Mesothelial cell of epicardium (in vitro differentiated cells): ENCODE measurements at regions not wholly inside any gene's neighbourhood (a gene's known extent, or its start where the extent isn't known, plus 50 kb on each side); places are given as distances from the start of the nearest gene placed in this dataset.

Source experiments
- DNase-seq, 2 experiments: peaks; one replicate each; pipeline ENCODE4 v3.0.0; 2021; ENCODE audit warnings: low spot score in 2 of 2; ENCODE audit not compliant: unreplicated experiment in 2 of 2
- H3K27ac Mint-ChIP-seq: 2 replicates; pipeline ENCODE4 v1.8.0; 2021; ENCODE audit warnings: mixed read lengths
- H3K27me3 Mint-ChIP-seq: 2 replicates; pipeline ENCODE4 v1.8.0; 2021; ENCODE audit warnings: low read depth, mixed read lengths
- H3K36me3 Mint-ChIP-seq: 2 replicates; pipeline ENCODE4 v1.8.0; 2021; ENCODE audit warnings: mixed read lengths
- H3K4me1 Mint-ChIP-seq: 2 replicates; pipeline ENCODE4 v1.8.0; 2021; ENCODE audit warnings: mixed read lengths
- H3K4me3 Mint-ChIP-seq: 2 replicates; pipeline ENCODE4 v1.8.0; 2021; ENCODE audit warnings: mild to moderate bottlenecking, moderate library complexity, mixed read lengths
- H3K9me3 Mint-ChIP-seq: 2 replicates; pipeline ENCODE4 v1.8.0; 2021; ENCODE audit warnings: mixed read lengths
- TF ChIP-seq, protein P1 (sequence below): fragments of 200-600 bp; sonication (generic); IDR thresholded peaks from one replicate; pipeline ENCODE4 v1.5.0; 2021; ENCODE audit warnings: antibody characterized with exemption; ENCODE audit not compliant: unreplicated experiment

GRCh38 chr7:119916501-119916900, 356.5 kb upstream of the KCND2 start:
- H3K27ac Mint-ChIP-seq, result no peak overlapping the region
- no peaks in the 10 kb centered on the region for H3K4me1 Mint-ChIP-seq
- H3K4me3 Mint-ChIP-seq, result no peak overlapping the region
- no peak for DNase-seq
- no peaks in the 10 kb centered on the region for H3K36me3 Mint-ChIP-seq
- TF ChIP-seq, protein P1, sequence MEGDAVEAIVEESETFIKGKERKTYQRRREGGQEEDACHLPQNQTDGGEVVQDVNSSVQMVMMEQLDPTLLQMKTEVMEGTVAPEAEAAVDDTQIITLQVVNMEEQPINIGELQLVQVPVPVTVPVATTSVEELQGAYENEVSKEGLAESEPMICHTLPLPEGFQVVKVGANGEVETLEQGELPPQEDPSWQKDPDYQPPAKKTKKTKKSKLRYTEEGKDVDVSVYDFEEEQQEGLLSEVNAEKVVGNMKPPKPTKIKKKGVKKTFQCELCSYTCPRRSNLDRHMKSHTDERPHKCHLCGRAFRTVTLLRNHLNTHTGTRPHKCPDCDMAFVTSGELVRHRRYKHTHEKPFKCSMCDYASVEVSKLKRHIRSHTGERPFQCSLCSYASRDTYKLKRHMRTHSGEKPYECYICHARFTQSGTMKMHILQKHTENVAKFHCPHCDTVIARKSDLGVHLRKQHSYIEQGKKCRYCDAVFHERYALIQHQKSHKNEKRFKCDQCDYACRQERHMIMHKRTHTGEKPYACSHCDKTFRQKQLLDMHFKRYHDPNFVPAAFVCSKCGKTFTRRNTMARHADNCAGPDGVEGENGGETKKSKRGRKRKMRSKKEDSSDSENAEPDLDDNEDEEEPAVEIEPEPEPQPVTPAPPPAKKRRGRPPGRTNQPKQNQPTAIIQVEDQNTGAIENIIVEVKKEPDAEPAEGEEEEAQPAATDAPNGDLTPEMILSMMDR, result no peak
- no peaks in the 10 kb centered on the region for H3K27me3 Mint-ChIP-seq
- peaks cover 19% of the 10 kb centered on the region for H3K9me3 Mint-ChIP-seq

DNA sequence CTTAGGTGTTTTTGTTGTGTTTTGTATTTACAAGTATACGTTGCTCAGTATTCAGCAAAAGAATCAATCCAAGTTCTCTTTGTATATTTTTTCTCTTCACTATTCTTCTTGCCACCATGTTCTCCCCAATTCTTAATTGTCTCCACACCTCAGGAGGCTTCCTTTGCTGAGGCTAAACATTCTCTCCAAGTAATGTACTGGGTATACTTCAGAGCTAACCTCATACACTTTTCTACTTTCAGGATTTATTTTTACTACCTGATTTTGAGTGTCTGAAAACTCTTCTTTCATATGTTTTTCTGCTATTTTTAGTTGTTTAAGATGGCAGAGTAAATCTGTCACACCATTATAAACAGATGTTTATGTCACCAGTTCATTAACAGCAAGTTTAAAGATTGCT, 354.8 kb upstream of the KCND2 start:
- Mint-ChIP-seq H3K9me3 (peaks cover 19% of the 10 kb centered on the region), H3K4me3 (no peak overlapping the region), H3K4me1 (no peaks in the 10 kb centered on the region), H3K27me3 (no peaks in the 10 kb centered on the region), H3K27ac (no peak overlapping the region), H3K36me3 (no peaks in the 10 kb centered on the region)
- DNase-seq, result no peak
- TF ChIP-seq, protein P1, result no peak

GRCh38 chr7:119919986-119920385, 353.0 kb upstream of the KCND2 start:
- TF ChIP-seq, protein P1, result no peak
- Mint-ChIP-seq H3K9me3 (peaks cover 10% of the 10 kb centered on the region), H3K4me1 (no peaks in the 10 kb centered on the region), H3K27ac (no peak overlapping the region), H3K27me3 (no peaks in the 10 kb centered on the region), H3K36me3 (no peaks in the 10 kb centered on the region), H3K4me3 (no peak overlapping the region)
- no peak for DNase-seq

GRCh38 chr7:119925581-119926289, 347.2 kb upstream of the KCND2 start:
- H3K4me3 Mint-ChIP-seq, result no peak overlapping the region

GRCh38 chr7:119929891-119930290, 343.1 kb upstream of the KCND2 start:
- Mint-ChIP-seq H3K27ac (no peak overlapping the region), H3K9me3 (peaks cover 3% of the 10 kb centered on the region), H3K4me1 (no peaks in the 10 kb centered on the region), H3K27me3 (peaks cover 4% of the 10 kb centered on the region), H3K4me3 (no peak overlapping the region), H3K36me3 (no peaks in the 10 kb centered on the region)
- TF ChIP-seq, protein P1, result no peak
- DNase-seq, result no peak

More at GRCh38 chr7:119925581-119926289, 347.2 kb upstream of the KCND2 start:
- TF ChIP-seq, protein P1, result no peak
- Mint-ChIP-seq H3K27ac (no peak overlapping the region), H3K36me3 (no peaks in the 10 kb centered on the region), H3K9me3 (peaks cover 3% of the 10 kb centered on the region), H3K4me1 (no peaks in the 10 kb centered on the region), H3K27me3 (no peaks in the 10 kb centered on the region)
- DNase-seq, result no peak
